ENCODE measurements at regions not wholly inside any gene's neighbourhood (a gene's known extent, or its start where the extent isn't known, plus 50 kb on each side); places are given as distances from the start of the nearest gene placed in this dataset.

GRCh38 chr4:43842594-43842993, 606.0 kb downstream of the KCTD8 start:
- intact Hi-C loops (cut with DNase I, micrococcal nuclease) = no loop called here
- DNase-seq (no peak), ATAC-seq (no peak)

GRCh38 chr4:43843501-43843900, 605.1 kb downstream of the KCTD8 start:
- intact Hi-C loops (cut with DNase I, micrococcal nuclease) = no loop called here
- ATAC-seq (no peak), DNase-seq (no peak)

- ATAC-seq (no peak), DNase-seq (no peak)
- intact Hi-C loops (cut with DNase I, micrococcal nuclease) = no loop called here
Observed at GRCh38 chr4:43846111-43846587, 602.5 kb downstream of the KCTD8 start.

- intact Hi-C loops (cut with DNase I, micrococcal nuclease) = no loop called here
- ATAC-seq (no peak), DNase-seq (no peak)
Observed at GRCh38 chr4:43853565-43854264, 594.9 kb downstream of the KCTD8 start.

- no peak for DNase-seq
- no peak for ATAC-seq
- intact Hi-C loops (cut with DNase I, micrococcal nuclease) = no loop called here
Observed at GRCh38 chr4:43855283-43855682, 593.3 kb downstream of the KCTD8 start.

GRCh38 chr4:43864616-43865146, 583.9 kb downstream of the KCTD8 start:
- DNase-seq (no peak), ATAC-seq (no peak)
- intact Hi-C loops (cut with DNase I, micrococcal nuclease) = no loop called here

- ATAC-seq = no peak
- intact Hi-C loops (cut with DNase I, micrococcal nuclease) = no loop called here
- no peak for DNase-seq
Observed at GRCh38 chr4:43867908-43868307, 580.7 kb downstream of the KCTD8 start.

- no peak for DNase-seq
- no peak for ATAC-seq
- intact Hi-C loops (cut with DNase I, micrococcal nuclease) = no loop called here
Observed at GRCh38 chr4:43875655-43876054, 573.0 kb downstream of the KCTD8 start.

- no peak for ATAC-seq
- no peak for DNase-seq
- intact Hi-C loops (cut with DNase I, micrococcal nuclease) = no loop called here
Observed at GRCh38 chr4:43882470-43882869, 566.1 kb downstream of the KCTD8 start.

GRCh38 chr4:43886196-43886595, 562.4 kb downstream of the KCTD8 start:
- ATAC-seq (no peak), DNase-seq (no peak)
- intact Hi-C loops (cut with DNase I, micrococcal nuclease) = no loop called here

- no peak for ATAC-seq
- DNase-seq = no peak
- intact Hi-C loops (cut with DNase I, micrococcal nuclease) = no loop called here
Observed at GRCh38 chr4:43898836-43899235, 549.8 kb downstream of the KCTD8 start.

- ATAC-seq (no peak), DNase-seq (no peak)
- intact Hi-C loops (cut with DNase I, micrococcal nuclease) = no loop called here
Observed at GRCh38 chr4:43903456-43903855, 545.2 kb downstream of the KCTD8 start.

- intact Hi-C loops (cut with DNase I, micrococcal nuclease) = no loop called here
- no peak for ATAC-seq
- no peak for DNase-seq
Observed at GRCh38 chr4:43918377-43918776, 530.2 kb downstream of the KCTD8 start.

- no peak for DNase-seq
- intact Hi-C loops (cut with DNase I, micrococcal nuclease) = no loop called here
- no peak for ATAC-seq
Observed at GRCh38 chr4:43932448-43932847, 516.2 kb downstream of the KCTD8 start.

- ATAC-seq (no peak), DNase-seq (no peak)
- intact Hi-C loops (cut with DNase I, micrococcal nuclease) = no loop called here
Observed at GRCh38 chr4:43943998-43944397, 504.6 kb downstream of the KCTD8 start.

GRCh38 chr4:43959976-43960375, 488.6 kb downstream of the KCTD8 start:
- intact Hi-C loops (cut with DNase I, micrococcal nuclease) = no loop called here
- DNase-seq = no peak

GRCh38 chr4:43968011-43968410, 480.6 kb downstream of the KCTD8 start:
- DNase-seq = no peak
- ATAC-seq = no peak
- intact Hi-C loops (cut with DNase I, micrococcal nuclease) = no loop called here

More at GRCh38 chr4:43959976-43960375, 488.6 kb downstream of the KCTD8 start:
- no peak for ATAC-seq

- intact Hi-C loops (cut with DNase I, micrococcal nuclease) = no loop called here
- no peak for DNase-seq
- no peak for ATAC-seq
Observed at GRCh38 chr4:43983610-43984009, 465.0 kb downstream of the KCTD8 start.

- intact Hi-C loops (cut with DNase I, micrococcal nuclease) = no loop called here
Observed at GRCh38 chr4:43987331-43987944, 461.2 kb downstream of the KCTD8 start.

GRCh38 chr4:43990551-43990950, 458.1 kb downstream of the KCTD8 start:
- ATAC-seq = no peak
- DNase-seq = no peak
- intact Hi-C loops (cut with DNase I, micrococcal nuclease) = no loop called here

More at GRCh38 chr4:43987331-43987944, 461.2 kb downstream of the KCTD8 start:
- no peak for DNase-seq
- no peak for ATAC-seq
